ENCODE measurements at regions not wholly inside any gene's neighbourhood (a gene's known extent, or its start where the extent isn't known, plus 50 kb on each side); places are given as distances from the start of the nearest gene placed in this dataset.

DNA sequence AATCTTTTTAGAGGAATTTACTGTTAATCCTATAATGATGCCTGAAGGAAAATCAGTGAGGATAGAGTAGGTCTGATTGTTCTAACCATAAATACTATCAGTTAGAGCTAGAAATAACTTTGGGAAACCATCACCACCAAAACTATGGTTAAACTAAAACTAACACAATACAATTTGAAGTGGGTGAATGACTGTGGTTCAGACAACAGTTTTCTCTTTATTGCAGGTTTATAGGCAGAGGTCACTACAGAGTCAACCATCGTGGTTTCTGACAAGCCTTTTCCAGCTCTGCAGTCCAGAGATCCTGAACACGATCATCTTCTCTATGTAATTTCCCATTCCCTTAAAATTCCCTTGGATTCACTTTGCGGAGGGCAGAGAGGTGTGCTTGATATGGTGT, 134.3 kb downstream of the IBTK start:
- Mint-ChIP-seq H3K27me3 (ENCODE audit: low read depth) (no peaks in the 10 kb centered on the region), H3K27ac (no peak overlapping the region), H3K36me3 (peaks cover 9% of the 10 kb centered on the region), H3K4me1 (no peaks in the 10 kb centered on the region), H3K9me3 (peaks cover 27% of the 10 kb centered on the region), H3K4me3 (no peak overlapping the region)
- TF ChIP-seq SMAD4 (CRISPR knock-in tag; IDR thresholded peaks at IDR 0.05) (no peak), E2F4 (CRISPR knock-in tag; IDR thresholded peaks at IDR 0.05; ENCODE audit: borderline replicate concordance, low read depth) (no peak)
- CTCF ChIA-PET, result no interaction called here
- POLR2A ChIA-PET, result no interaction called here
- no peak for DNase-seq (ENCODE audit: low spot score)
- ATAC-seq, result no peak

- no peak overlapping the region for H3K4me3 Mint-ChIP-seq
- TF ChIP-seq, protein P1, sequence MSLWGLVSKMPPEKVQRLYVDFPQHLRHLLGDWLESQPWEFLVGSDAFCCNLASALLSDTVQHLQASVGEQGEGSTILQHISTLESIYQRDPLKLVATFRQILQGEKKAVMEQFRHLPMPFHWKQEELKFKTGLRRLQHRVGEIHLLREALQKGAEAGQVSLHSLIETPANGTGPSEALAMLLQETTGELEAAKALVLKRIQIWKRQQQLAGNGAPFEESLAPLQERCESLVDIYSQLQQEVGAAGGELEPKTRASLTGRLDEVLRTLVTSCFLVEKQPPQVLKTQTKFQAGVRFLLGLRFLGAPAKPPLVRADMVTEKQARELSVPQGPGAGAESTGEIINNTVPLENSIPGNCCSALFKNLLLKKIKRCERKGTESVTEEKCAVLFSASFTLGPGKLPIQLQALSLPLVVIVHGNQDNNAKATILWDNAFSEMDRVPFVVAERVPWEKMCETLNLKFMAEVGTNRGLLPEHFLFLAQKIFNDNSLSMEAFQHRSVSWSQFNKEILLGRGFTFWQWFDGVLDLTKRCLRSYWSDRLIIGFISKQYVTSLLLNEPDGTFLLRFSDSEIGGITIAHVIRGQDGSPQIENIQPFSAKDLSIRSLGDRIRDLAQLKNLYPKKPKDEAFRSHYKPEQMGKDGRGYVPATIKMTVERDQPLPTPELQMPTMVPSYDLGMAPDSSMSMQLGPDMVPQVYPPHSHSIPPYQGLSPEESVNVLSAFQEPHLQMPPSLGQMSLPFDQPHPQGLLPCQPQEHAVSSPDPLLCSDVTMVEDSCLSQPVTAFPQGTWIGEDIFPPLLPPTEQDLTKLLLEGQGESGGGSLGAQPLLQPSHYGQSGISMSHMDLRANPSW (CRISPR knock-in tag; conservative IDR thresholded peaks at IDR 0.05; ENCODE audit: low read depth), result no peak
- no peak for TF ChIP-seq FOXP4 (CRISPR knock-in tag; IDR thresholded peaks at IDR 0.05)
- TF ChIP-seq MYBL2 (CRISPR knock-in tag; IDR thresholded peaks at IDR 0.05), result no peak
- no peak for TF ChIP-seq ETV6 (CRISPR knock-in tag; IDR thresholded peaks at IDR 0.05)
- no peak for TF ChIP-seq NFATC4 (CRISPR knock-in tag; IDR thresholded peaks at IDR 0.05)
- TF ChIP-seq JAZF1 (CRISPR knock-in tag; IDR thresholded peaks at IDR 0.05), result no peak
- no peak for TF ChIP-seq SOX15 (CRISPR knock-in tag; IDR thresholded peaks at IDR 0.05)
- no peak for TF ChIP-seq NR1H2 (CRISPR knock-in tag; IDR thresholded peaks at IDR 0.05)
- no peak for TF ChIP-seq USF2 (CRISPR knock-in tag; IDR thresholded peaks at IDR 0.05)
- no peak for TF ChIP-seq KAT7 (CRISPR knock-in tag; IDR thresholded peaks at IDR 0.05; ENCODE audit: borderline replicate concordance)
- no peak for TF ChIP-seq CREB1 (CRISPR knock-in tag; IDR thresholded peaks at IDR 0.05)
- POLR2A ChIA-PET, result no interaction called here
- no peaks in the 10 kb centered on the region for H3K4me1 Mint-ChIP-seq
- peaks cover 11% of the 10 kb centered on the region for H3K36me3 Mint-ChIP-seq
- ATAC-seq (no peak), DNase-seq (ENCODE audit: low spot score) (no peak)
- H3K27ac Mint-ChIP-seq, result no peak overlapping the region
- CTCF ChIA-PET, result no interaction called here
- H3K27me3 Mint-ChIP-seq (ENCODE audit: low read depth), result no peaks in the 10 kb centered on the region
- peaks cover 36% of the 10 kb centered on the region for H3K9me3 Mint-ChIP-seq
Observed at GRCh38 chr6:82111818-82112217, 135.7 kb downstream of the IBTK start.

- no peak for ATAC-seq
- peaks cover 36% of the 10 kb centered on the region for H3K9me3 Mint-ChIP-seq
- H3K4me1 Mint-ChIP-seq, result no peaks in the 10 kb centered on the region
- no peak overlapping the region for H3K4me3 Mint-ChIP-seq
- DNase-seq (ENCODE audit: low spot score), result no peak
- H3K36me3 Mint-ChIP-seq, result peaks cover 11% of the 10 kb centered on the region
- CTCF ChIA-PET, result no interaction called here
- H3K27ac Mint-ChIP-seq, result no peak overlapping the region
- H3K27me3 Mint-ChIP-seq (ENCODE audit: low read depth), result no peaks in the 10 kb centered on the region
- POLR2A ChIA-PET, result no interaction called here
- TF ChIP-seq ZBTB21 (CRISPR knock-in tag; IDR thresholded peaks at IDR 0.05; ENCODE audit: borderline replicate concordance), result no peak
- no peak for TF ChIP-seq MYBL2 (CRISPR knock-in tag; IDR thresholded peaks at IDR 0.05)
- TF ChIP-seq CREM (CRISPR knock-in tag; IDR thresholded peaks at IDR 0.05), result no peak
- TF ChIP-seq, protein P2, sequence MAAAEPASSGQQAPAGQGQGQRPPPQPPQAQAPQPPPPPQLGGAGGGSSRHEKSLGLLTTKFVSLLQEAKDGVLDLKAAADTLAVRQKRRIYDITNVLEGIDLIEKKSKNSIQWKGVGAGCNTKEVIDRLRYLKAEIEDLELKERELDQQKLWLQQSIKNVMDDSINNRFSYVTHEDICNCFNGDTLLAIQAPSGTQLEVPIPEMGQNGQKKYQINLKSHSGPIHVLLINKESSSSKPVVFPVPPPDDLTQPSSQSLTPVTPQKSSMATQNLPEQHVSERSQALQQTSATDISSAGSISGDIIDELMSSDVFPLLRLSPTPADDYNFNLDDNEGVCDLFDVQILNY (CRISPR knock-in tag; IDR thresholded peaks at IDR 0.05), result no peak
- TF ChIP-seq NR2C2 (CRISPR knock-in tag; IDR thresholded peaks at IDR 0.05), result no peak
- TF ChIP-seq ZNF317 (CRISPR knock-in tag; IDR thresholded peaks at IDR 0.05; ENCODE audit: borderline replicate concordance, low read depth), result no peak
- no peak for TF ChIP-seq ATF1 (CRISPR knock-in tag; IDR thresholded peaks at IDR 0.05)
- TF ChIP-seq MXD4 (CRISPR knock-in tag; IDR thresholded peaks at IDR 0.05; ENCODE audit: borderline replicate concordance), result no peak
- TF ChIP-seq EMX1 (CRISPR knock-in tag; IDR thresholded peaks at IDR 0.05), result no peak
- no peak for TF ChIP-seq PRRX2 (CRISPR knock-in tag; IDR thresholded peaks at IDR 0.05)
- no peak for TF ChIP-seq ZNF396 (CRISPR knock-in tag; IDR thresholded peaks at IDR 0.05; ENCODE audit: borderline replicate concordance)
- no peak for TF ChIP-seq SMAD3 (CRISPR knock-in tag; IDR thresholded peaks at IDR 0.05; ENCODE audit: borderline replicate concordance)
- no peak for TF ChIP-seq ZNF232 (CRISPR knock-in tag; IDR thresholded peaks at IDR 0.05)
- TF ChIP-seq, protein P3, sequence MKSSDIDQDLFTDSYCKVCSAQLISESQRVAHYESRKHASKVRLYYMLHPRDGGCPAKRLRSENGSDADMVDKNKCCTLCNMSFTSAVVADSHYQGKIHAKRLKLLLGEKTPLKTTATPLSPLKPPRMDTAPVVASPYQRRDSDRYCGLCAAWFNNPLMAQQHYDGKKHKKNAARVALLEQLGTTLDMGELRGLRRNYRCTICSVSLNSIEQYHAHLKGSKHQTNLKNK (CRISPR knock-in tag; IDR thresholded peaks at IDR 0.05), result no peak
Observed at GRCh38 chr6:82111114-82111513, 136.4 kb downstream of the IBTK start.

Data from WTC11 (cell line).